ENCODE measurements at regions not wholly inside any gene's neighbourhood (a gene's known extent, or its start where the extent isn't known, plus 50 kb on each side); places are given as distances from the start of the nearest gene placed in this dataset.

DNA sequence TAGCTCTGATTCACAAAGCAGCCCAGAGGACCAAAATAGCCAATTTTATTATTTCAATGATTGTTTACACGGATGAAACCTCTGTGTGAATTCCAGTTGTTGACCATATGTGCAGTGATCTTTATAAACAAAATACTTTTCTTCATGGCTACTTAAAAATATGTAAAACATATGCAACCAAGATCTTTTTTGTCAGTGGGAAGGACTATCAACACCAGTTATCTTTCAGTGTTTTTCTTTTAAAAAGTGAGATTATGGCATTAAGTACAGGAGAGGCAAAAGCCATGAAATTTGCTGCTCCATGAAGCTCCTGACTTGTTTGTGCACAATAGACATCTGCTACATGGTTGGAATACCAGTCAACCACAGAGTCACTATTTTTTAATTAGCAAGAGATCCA lies 184.4 kb downstream of the DKK2 start:
- no peak overlapping the region for H3K4me3 Mint-ChIP-seq
- H3K27me3 Mint-ChIP-seq = no peaks in the 10 kb centered on the region

DNA sequence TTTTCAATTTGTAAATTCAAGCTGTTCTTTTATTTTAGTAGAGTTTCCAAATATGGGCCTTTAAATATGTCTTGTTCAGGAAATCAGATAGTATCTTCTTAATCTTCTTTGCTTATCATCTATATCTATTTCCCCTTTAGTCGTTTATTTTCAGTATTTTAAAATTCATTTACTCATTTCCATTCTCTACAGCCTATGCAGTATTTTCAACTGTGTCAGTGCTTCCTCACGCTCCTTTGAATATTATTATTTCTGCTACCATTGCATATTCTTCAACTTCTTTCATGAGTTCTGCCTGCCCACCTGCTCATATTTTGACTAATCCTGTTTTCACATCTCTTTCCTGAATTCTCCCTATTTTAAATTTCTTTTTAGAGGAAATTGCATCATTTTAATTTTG lies 185.4 kb downstream of the DKK2 start:
- intact Hi-C loops (cut with micrococcal nuclease) = no loop called here
- CTCF ChIA-PET = no interaction called here
- TF ChIP-seq, protein P1, sequence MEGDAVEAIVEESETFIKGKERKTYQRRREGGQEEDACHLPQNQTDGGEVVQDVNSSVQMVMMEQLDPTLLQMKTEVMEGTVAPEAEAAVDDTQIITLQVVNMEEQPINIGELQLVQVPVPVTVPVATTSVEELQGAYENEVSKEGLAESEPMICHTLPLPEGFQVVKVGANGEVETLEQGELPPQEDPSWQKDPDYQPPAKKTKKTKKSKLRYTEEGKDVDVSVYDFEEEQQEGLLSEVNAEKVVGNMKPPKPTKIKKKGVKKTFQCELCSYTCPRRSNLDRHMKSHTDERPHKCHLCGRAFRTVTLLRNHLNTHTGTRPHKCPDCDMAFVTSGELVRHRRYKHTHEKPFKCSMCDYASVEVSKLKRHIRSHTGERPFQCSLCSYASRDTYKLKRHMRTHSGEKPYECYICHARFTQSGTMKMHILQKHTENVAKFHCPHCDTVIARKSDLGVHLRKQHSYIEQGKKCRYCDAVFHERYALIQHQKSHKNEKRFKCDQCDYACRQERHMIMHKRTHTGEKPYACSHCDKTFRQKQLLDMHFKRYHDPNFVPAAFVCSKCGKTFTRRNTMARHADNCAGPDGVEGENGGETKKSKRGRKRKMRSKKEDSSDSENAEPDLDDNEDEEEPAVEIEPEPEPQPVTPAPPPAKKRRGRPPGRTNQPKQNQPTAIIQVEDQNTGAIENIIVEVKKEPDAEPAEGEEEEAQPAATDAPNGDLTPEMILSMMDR (IDR thresholded peaks at IDR 0.05) = no peak
- H3K4me1 Mint-ChIP-seq = no peaks in the 10 kb centered on the region
- no peak overlapping the region for H3K27ac Mint-ChIP-seq
- H3K27me3 Mint-ChIP-seq = no peaks in the 10 kb centered on the region
- H3K4me3 Mint-ChIP-seq = no peak overlapping the region
- no peak for DNase-seq
- no peaks in the 10 kb centered on the region for H3K36me3 Mint-ChIP-seq (ENCODE audit: low read depth)
- POLR2A ChIA-PET = no interaction called here
- no peaks in the 10 kb centered on the region for H3K9me3 Mint-ChIP-seq
- ATAC-seq (ENCODE audit: low read depth) = no peak

More for the DNA sequence above, 184.4 kb downstream of the DKK2 start:
- TF ChIP-seq, protein P1 (IDR thresholded peaks at IDR 0.05) = no peak
- Mint-ChIP-seq H3K9me3 (no peaks in the 10 kb centered on the region), H3K4me1 (no peaks in the 10 kb centered on the region), H3K36me3 (ENCODE audit: low read depth) (no peaks in the 10 kb centered on the region), H3K27ac (no peak overlapping the region)
- POLR2A ChIA-PET = no interaction called here
- intact Hi-C loops (cut with micrococcal nuclease) = no loop called here
- CTCF ChIA-PET = no interaction called here
- no peak for ATAC-seq (ENCODE audit: low read depth)
- no peak for DNase-seq

DNA sequence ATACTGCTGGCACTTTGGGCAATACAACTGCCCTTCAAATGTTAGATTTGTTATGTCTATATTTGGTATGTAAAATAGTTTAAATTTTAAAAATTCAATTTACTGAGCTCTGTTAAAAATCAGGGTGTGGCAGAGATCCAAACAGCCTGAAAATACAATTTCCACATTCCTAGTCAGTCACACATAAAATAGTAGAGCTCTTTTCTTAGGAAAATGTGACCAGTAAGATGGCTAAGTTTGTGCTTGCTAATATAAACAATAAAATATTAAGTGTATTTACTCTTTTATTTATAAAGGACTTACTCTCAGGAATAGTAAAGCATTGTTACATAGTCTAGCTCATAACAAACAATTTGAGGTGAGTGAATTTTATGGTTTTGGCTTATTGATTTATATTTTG lies 200.2 kb downstream of the DKK2 start:
- ChIA-PET POLR2A (no interaction called here), CTCF (no interaction called here)
- ATAC-seq (ENCODE audit: low read depth) = no peak
- no peak for DNase-seq
- Mint-ChIP-seq H3K4me1 (no peaks in the 10 kb centered on the region), H3K36me3 (ENCODE audit: low read depth) (no peaks in the 10 kb centered on the region), H3K9me3 (peaks cover 11% of the 10 kb centered on the region), H3K4me3 (no peak overlapping the region), H3K27ac (no peak overlapping the region), H3K27me3 (no peaks in the 10 kb centered on the region)
- TF ChIP-seq, protein P1 (IDR thresholded peaks at IDR 0.05) = no peak
- intact Hi-C loops (cut with micrococcal nuclease) = no loop called here

DNA sequence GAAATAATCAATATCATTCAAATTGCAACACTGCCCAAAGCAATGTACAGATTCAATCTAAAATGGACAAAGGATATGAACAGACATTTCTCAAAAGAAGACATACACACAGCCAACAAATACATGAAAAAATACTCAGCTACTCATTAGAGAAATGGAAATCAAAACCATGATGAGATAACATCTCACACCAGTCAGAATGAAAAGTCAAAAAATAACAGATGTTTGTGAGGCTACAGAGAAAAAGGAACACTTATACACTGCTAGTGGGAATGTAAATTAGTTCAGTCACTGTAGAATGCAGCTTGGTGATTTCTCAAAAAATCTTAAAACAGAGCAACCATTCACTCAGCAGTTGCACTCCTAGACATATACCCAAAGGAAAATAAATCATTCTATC lies 205.2 kb downstream of the DKK2 start:
- POLR2A ChIA-PET = no interaction called here

DNA sequence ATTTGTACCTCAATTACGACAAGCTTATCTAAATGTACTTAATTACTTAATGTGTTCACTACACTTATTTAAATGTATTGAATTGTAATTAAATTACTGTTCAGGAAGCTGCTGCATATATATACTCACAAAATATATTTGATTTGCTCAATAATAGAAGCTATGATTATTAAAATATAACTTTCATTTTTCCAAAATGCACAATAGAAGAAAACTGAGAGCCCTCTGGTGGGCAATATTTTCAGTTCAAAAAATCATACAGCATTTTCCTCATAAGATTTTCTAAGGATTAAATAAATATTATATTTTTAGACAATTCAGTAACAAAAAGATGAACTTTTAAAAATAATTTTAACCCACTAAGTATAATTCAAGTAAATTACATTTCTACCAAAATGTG lies 217.3 kb downstream of the DKK2 start:
- ChIA-PET CTCF (no interaction called here), POLR2A (no interaction called here)
- no peaks in the 10 kb centered on the region for H3K9me3 Mint-ChIP-seq
- no peak overlapping the region for H3K27ac Mint-ChIP-seq
- H3K36me3 Mint-ChIP-seq (ENCODE audit: low read depth) = no peaks in the 10 kb centered on the region
- TF ChIP-seq, protein P1 (IDR thresholded peaks at IDR 0.05) = no peak
- intact Hi-C loops (cut with micrococcal nuclease) = no loop called here
- no peaks in the 10 kb centered on the region for H3K4me1 Mint-ChIP-seq
- DNase-seq = no peak
- H3K27me3 Mint-ChIP-seq = no peaks in the 10 kb centered on the region
- H3K4me3 Mint-ChIP-seq = no peak overlapping the region
- ATAC-seq (ENCODE audit: low read depth) = no peak

More for the DNA sequence above, 205.2 kb downstream of the DKK2 start:
- H3K9me3 Mint-ChIP-seq = peaks cover 2% of the 10 kb centered on the region
- TF ChIP-seq, protein P1 (IDR thresholded peaks at IDR 0.05) = no peak
- H3K4me3 Mint-ChIP-seq = no peak overlapping the region
- intact Hi-C loops (cut with micrococcal nuclease) = no loop called here
- DNase-seq = no peak
- H3K27ac Mint-ChIP-seq = no peak overlapping the region
- H3K27me3 Mint-ChIP-seq = no peaks in the 10 kb centered on the region
- H3K36me3 Mint-ChIP-seq (ENCODE audit: low read depth) = no peaks in the 10 kb centered on the region
- H3K4me1 Mint-ChIP-seq = no peaks in the 10 kb centered on the region
- CTCF ChIA-PET = no interaction called here
- no peak for ATAC-seq (ENCODE audit: low read depth)
